Heart left ventricle (tissue), 16 donors: ENCODE measurements at regions not wholly inside any gene's neighbourhood (a gene's known extent, or its start where the extent isn't known, plus 50 kb on each side); places are given as distances from the start of the nearest gene placed in this dataset.

Experiments used
- ATAC-seq, 4 donors: fragments of 200-7000 bp; cut with Tn5 transposase; one replicate each; pipeline ENCODE4 v1.9.1; 2020 to 2022; ENCODE audit warnings: moderate library complexity in 4 of 4, mild to moderate bottlenecking in 3 of 4, moderate number of reproducible peaks in 1 of 4
- DNase-seq, 5 donors: peaks; one replicate each; pipeline ENCODE4 v3.0.0-alpha.2; 2020
- H3K27ac ChIP-seq, 12 donors: fragments of 200-600 bp; sonication (generic) in 4 of 12; one replicate each; pipeline versions ENCODE4 v1.5.0 to v1.8.0; 2016 to 2022; ENCODE audit warnings: mild to moderate bottlenecking in 2 of 12
- H3K27me3 ChIP-seq, 9 donors: fragments of 200-600 bp; sonication (generic) in 2 of 9; one replicate each; pipeline versions ENCODE4 v1.5.1 to v1.8.0; 2016 to 2022; ENCODE audit warnings: mild to moderate bottlenecking in 3 of 9
- H3K36me3 ChIP-seq, 9 donors: fragments of 200-600 bp; sonication (generic) in 2 of 9; one replicate each; pipeline versions ENCODE4 v1.5.0 to v1.8.0; 2018 to 2022; ENCODE audit warnings: mild to moderate bottlenecking in 2 of 9
- H3K4me1 ChIP-seq, 12 donors: fragments of 200-600 bp; sonication (generic) in 4 of 12; one replicate each; pipeline versions ENCODE4 v1.5.0 to v1.8.0; 2016 to 2022; ENCODE audit warnings: mild to moderate bottlenecking in 3 of 12
- H3K4me3 ChIP-seq, 12 donors: fragments of 200-600 bp; sonication (generic) in 4 of 12; one replicate each; pipeline versions ENCODE4 v1.5.0 to v1.8.0; 2017 to 2022; ENCODE audit warnings: mild to moderate bottlenecking in 9 of 12, moderate library complexity in 4 of 12
- H3K9me3 ChIP-seq, 12 donors: fragments of 200-600 bp; sonication (generic) in 4 of 12; one replicate each; pipeline versions ENCODE4 v1.5.0 to v1.8.0; 2016 to 2022; ENCODE audit warnings: mild to moderate bottlenecking in 1 of 12
- POLR2A ChIP-seq, 2 donors: fragments of 450-650 bp; IDR thresholded peaks; one replicate each; pipeline ENCODE4 v1.6.1; 2017; ENCODE audit warnings: antibody characterized with exemption in 2 of 2, mild to moderate bottlenecking in 2 of 2, moderate library complexity in 2 of 2
- WGBS, 4 donors: extraction: QIAGEN DNeasy Blood & Tissue Kit in 2 of 4; methylation state at CpG; one replicate each; pipeline versions ENCODE4 v1.1.5 to v1.1.7; 2013 to 2018; 5-methylcytosine and 5-hydroxymethylcytosine counted together
- intact Hi-C, 10 donors: fragments of 100-400 bp; cut with DNase I; formaldehyde crosslinking; loops; one replicate each; pipeline versions ENCODE4 v1.11.1 to v1.14.2; 2022
- TF ChIP-seq, protein P1 (sequence below), 12 donors: fragments of 200-600 bp; sonication (generic) in 4 of 12; IDR thresholded peaks; one replicate each; pipeline versions ENCODE4 v1.5.0 to v1.8.0; 2018 to 2022; ENCODE audit warnings: antibody characterized with exemption in 12 of 12, mild to moderate bottlenecking in 5 of 12
- donor health status: ischemic (EF 13 %, LVEDD 7.1; RV severe dilation, severe dysfunction).
- donor health status: healthy with polysubstance abuse.
- donor health status: DM: no; HTN: yes; CAD: no.
- donor health status: DM: no; HTN: no; CAD: no.
- donor health status: ischemic (EF 25% LVEDD 6.9; RV normal size, moderate dysfunction).
- donor health status: ischemic (EF 25% LVEDD 5.7; RV mildly dilated, moderate dysfunction).
- donor health status: healthy.
- donor health status: DM: yes; HTN: yes; CAD: no.
- donor health status: ischemic (EF 35%, LVEDD 5.7; RV mildly dilated, moderate dysfunction).
- donor health status: nonischemic (EF 11% LVEDD 7.7; RV severe dilation, severe dysfunction).
- donor health status: DM: yes; HTN: yes; CAD: no.
- donor health status: PGD.
- donor health status: ischemic (EF 29% LVEDD 5.4; RV normal size, mild dysfunction).
- donor health status: nonischemic (EF 23%, LVEDD 6.1; RV moderate dilation, normal function).

DNA sequence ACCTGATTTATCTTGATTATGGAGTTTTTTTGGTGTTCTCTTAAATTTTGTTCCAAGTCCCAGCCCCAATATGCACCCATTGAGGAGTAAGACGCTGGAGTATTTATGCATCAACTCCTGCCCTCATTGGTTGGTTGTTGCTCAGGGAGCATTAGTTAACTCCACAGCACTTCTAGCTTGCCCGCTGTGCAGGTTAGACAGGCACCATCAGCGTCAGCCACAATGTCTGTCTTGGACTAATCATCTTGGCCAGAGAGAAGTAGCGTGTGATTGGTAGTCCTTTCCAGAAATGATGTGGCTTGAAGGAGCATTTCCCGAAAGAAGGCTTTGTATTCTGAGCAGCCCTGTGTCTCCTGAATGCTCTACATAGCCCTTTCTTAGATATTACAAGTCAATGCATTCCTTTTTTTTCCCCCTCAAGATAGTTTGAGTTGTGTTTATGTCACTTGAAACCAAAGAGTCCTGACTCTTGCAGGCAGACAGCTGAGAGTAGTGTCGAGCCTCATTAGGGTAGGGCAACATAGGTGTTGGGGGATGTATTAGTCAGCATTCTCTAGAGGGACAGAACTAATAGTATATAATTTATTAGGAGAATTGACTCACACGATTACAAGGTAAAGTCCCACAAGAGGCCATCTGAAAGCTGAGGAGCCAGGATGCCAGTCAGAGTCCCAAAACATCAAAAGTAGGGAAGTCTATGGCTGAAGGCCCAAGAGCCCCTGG lies 94.6 kb upstream of the RCN1 start:
- no peak for DNase-seq
- no peak for ATAC-seq
- Histone ChIP-seq H3K27me3 (peaks cover 0 to 42% (median 4%) of the 10 kb centered on the region in 9 donors), H3K36me3 (no peaks in the 10 kb centered on the region), H3K4me3 (no peak overlapping the region), H3K4me1 (no peaks in the 10 kb centered on the region), H3K9me3 (no peaks in the 10 kb centered on the region), H3K27ac (no peak overlapping the region)
- intact Hi-C loops: no loop called here
- 75 to 86% (median 84%) methylated on average over 7 of the region's 7 CpGs for WGBS, 4 donors
- no peak for TF ChIP-seq POLR2A (IDR thresholded peaks at IDR 0.05)
- TF ChIP-seq, protein P1, sequence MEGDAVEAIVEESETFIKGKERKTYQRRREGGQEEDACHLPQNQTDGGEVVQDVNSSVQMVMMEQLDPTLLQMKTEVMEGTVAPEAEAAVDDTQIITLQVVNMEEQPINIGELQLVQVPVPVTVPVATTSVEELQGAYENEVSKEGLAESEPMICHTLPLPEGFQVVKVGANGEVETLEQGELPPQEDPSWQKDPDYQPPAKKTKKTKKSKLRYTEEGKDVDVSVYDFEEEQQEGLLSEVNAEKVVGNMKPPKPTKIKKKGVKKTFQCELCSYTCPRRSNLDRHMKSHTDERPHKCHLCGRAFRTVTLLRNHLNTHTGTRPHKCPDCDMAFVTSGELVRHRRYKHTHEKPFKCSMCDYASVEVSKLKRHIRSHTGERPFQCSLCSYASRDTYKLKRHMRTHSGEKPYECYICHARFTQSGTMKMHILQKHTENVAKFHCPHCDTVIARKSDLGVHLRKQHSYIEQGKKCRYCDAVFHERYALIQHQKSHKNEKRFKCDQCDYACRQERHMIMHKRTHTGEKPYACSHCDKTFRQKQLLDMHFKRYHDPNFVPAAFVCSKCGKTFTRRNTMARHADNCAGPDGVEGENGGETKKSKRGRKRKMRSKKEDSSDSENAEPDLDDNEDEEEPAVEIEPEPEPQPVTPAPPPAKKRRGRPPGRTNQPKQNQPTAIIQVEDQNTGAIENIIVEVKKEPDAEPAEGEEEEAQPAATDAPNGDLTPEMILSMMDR (IDR thresholded peaks at IDR 0.05): no peak

DNA sequence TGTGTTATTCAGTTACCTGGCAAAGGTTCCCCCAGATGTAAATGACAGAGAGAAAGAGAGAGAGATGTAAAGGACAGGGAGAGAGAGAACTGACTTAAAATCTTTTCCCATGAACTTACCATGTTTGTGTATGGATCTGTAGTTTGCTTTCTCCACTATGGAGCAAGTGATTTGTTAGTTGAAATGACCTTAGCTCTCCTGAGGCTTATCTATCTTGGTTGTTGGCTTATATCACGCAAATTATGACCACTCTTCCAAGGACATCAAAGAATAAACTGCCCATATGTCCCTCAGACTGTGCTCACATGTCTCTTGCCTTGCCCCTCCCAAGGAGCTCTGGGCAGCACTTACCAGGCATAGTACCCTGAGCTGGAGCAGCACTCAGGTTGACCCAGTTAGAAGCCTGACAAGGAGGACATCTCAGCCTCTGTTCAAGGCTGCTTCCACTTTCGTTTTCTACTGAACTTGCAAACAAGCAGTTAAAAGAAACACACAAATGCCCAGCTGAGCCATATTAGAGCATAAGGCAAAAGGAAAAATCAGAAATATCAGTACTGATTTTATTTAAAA lies 95.3 kb upstream of the RCN1 start:
- ATAC-seq (no peak), DNase-seq (no peak)
- Histone ChIP-seq H3K36me3 (no peaks in the 10 kb centered on the region), H3K9me3 (no peaks in the 10 kb centered on the region), H3K4me3 (peak overlapping the region in 1 of 12 donors; percentile 6), H3K27me3 (peaks cover 0 to 37% (median 3%) of the 10 kb centered on the region in 9 donors), H3K4me1 (no peaks in the 10 kb centered on the region), H3K27ac (no peak overlapping the region)
- intact Hi-C loops: no loop called here
- TF ChIP-seq POLR2A (IDR thresholded peaks at IDR 0.05): no peak
- TF ChIP-seq, protein P1 (IDR thresholded peaks at IDR 0.05): no peak
- WGBS, 4 donors: 46 to 61% (median 54%) methylated on average over 2 of the region's 2 CpGs

DNA sequence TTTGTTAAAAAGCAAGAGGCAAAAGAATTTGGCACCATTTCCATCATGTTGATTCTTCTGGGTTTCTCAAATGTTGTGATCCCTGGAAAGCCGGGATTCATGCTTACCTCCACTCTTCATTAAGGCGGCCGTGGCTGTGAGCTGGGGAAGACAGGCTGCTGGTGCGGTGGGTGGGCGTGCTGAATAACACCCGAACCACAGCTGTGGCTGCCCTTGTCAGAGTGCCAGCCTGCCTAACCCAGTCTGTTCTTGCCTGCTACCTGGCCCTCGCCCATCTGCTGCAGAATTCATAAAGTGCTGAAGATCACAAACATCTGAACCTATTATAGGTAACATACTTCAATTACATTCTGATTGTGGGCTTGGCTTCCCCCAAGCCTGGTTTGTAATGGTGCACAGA lies 95.8 kb upstream of the RCN1 start:
- TF ChIP-seq POLR2A (IDR thresholded peaks at IDR 0.05): no peak
- TF ChIP-seq, protein P1 (IDR thresholded peaks at IDR 0.05): no peak
- no peak for DNase-seq
- Histone ChIP-seq H3K36me3 (no peaks in the 10 kb centered on the region), H3K4me1 (no peaks in the 10 kb centered on the region), H3K9me3 (no peaks in the 10 kb centered on the region), H3K27me3 (peaks cover 0 to 33% (median 1%) of the 10 kb centered on the region in 9 donors), H3K4me3 (no peak overlapping the region), H3K27ac (no peak overlapping the region)
- intact Hi-C loops: no loop called here
- WGBS, 4 donors: 75 to 82% (median 79%) methylated on average over 7 of the region's 7 CpGs
- ATAC-seq: no peak

DNA sequence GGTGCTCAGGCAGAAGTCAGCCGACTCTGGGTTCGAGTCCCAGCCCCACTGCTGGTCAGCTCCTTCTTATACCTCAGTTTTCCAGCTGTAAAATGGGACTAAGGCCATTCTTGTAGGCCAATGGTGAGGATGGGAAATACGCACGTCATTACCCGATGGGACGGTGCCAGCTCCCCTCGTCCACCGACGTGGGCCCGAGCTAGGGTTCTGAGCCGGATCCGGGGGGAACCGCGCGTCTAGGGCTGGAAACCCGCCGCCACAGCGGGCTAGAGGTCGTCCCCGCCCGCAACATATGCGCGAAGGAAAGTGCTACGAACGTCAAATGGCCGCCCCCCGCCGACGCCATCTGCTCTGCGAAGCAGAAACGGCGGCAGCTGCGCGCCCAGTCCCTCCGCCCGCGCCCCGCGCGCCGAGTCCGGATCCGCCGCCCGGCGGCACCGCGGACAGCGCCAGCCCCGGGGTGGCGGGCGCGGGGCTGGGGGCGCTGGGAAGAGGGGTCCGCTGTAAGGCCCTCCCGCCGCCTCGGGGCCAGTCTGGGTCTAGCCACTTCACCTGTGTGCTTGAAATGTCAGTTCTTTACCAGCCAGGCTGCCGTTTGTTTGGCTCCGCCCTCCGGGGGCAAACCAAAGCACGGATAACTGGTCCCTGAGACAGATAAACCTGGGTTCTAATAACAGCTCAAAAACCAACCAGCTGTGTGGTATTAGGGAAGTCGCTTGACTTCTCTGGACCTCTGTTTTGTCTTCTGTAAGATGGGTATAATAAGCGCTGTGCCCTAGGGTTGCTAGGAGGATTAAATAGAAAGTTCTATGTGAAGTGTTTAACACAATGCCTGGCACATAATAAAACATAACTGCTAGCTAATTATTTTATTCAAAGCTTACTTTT lies 103.5 kb upstream of the RCN1 start:
- Histone ChIP-seq H3K36me3 (no peaks in the 10 kb centered on the region), H3K9me3 (no peaks in the 10 kb centered on the region), H3K4me3 (peak overlapping the region in 3 of 12 donors; percentile 4 to 22 (median 11)), H3K27me3 (peaks cover 18 to 50% (median 25%) of the 10 kb centered on the region in 9 donors), H3K27ac (no peak overlapping the region), H3K4me1 (peaks cover 0 to 5% (median 0%) of the 10 kb centered on the region in 12 donors)
- WGBS, 4 donors: 9 to 32% (median 17%) methylated on average over 10 to 64 of the region's 64 CpGs
- TF ChIP-seq, protein P1 (IDR thresholded peaks at IDR 0.05): no peak
- TF ChIP-seq POLR2A (IDR thresholded peaks at IDR 0.05): no peak
- no peak for ATAC-seq
- no peak for DNase-seq
- intact Hi-C loops: no loop called here
